Liver (tissue), 8 donors: ENCODE measurements at regions not wholly inside any gene's neighbourhood (a gene's known extent, or its start where the extent isn't known, plus 50 kb on each side); places are given as distances from the start of the nearest gene placed in this dataset.
"Not testable (repeated sequence)": the region's sequence is repeated elsewhere in the genome, so short reads cannot be mapped to it uniquely, and the experiment has no call there.

ENCODE experiments used
- DNase-seq: peaks from one replicate; pipeline ENCODE4 v3.0.0-alpha.2; 2017; ENCODE audit warnings: low spot score
- H3K27ac ChIP-seq, 2 donors: one replicate each; pipeline ENCODE4 v1.7.0; 2013; ENCODE audit warnings: inconsistent platforms in 2 of 2, low read length in 2 of 2, control low read depth in 1 of 2, low read depth in 1 of 2, mild to moderate bottlenecking in 1 of 2
- H3K27me3 ChIP-seq, 4 donors: one replicate each; pipeline versions ENCODE4 v1.6.1 to v1.7.0; 2013; ENCODE audit warnings: low read length in 3 of 4, inconsistent platforms in 1 of 4, mild to moderate bottlenecking in 1 of 4, moderate library complexity in 1 of 4; ENCODE audit not compliant: control insufficient read depth in 4 of 4, insufficient read depth in 4 of 4
- H3K36me3 ChIP-seq, 4 donors: one replicate each; pipeline versions ENCODE4 v1.6.1 to v1.7.0; 2013; ENCODE audit warnings: low read length in 3 of 4, mild to moderate bottlenecking in 3 of 4, low read depth in 1 of 4, moderate library complexity in 1 of 4; ENCODE audit not compliant: control insufficient read depth in 4 of 4, insufficient read depth in 3 of 4
- H3K4me1 ChIP-seq, 4 donors: one replicate each; pipeline versions ENCODE4 v1.6.1 to v1.7.0; 2013; ENCODE audit warnings: low read length in 3 of 4, mild to moderate bottlenecking in 3 of 4, moderate library complexity in 1 of 4; ENCODE audit not compliant: control insufficient read depth in 4 of 4, insufficient read depth in 4 of 4
- H3K4me3 ChIP-seq, 3 donors: one replicate each; pipeline versions ENCODE4 v1.6.1 to v1.7.0; 2013; ENCODE audit warnings: low read length in 3 of 3, control low read depth in 1 of 3, low read depth in 1 of 3, mild to moderate bottlenecking in 1 of 3
- H3K9ac ChIP-seq, 2 donors: one replicate each; pipeline ENCODE4 v1.7.0; 2013; ENCODE audit warnings: low read length in 2 of 2, mild to moderate bottlenecking in 2 of 2, moderate library complexity in 2 of 2, control low read depth in 1 of 2, low read depth in 1 of 2
- H3K9me3 ChIP-seq, 4 donors: one replicate each; pipeline versions ENCODE4 v1.6.1 to v1.7.0; 2013; ENCODE audit warnings: low read length in 3 of 4; ENCODE audit not compliant: control insufficient read depth in 4 of 4
- EGR1 ChIP-seq, 2 donors: IDR thresholded peaks; 2 replicates each; pipeline ENCODE4 v1.6.1; 2016 to 2018; ENCODE audit warnings: antibody characterized with exemption in 2 of 2, low read depth in 2 of 2
- FOXA2 ChIP-seq: IDR thresholded peaks from 2 replicates; pipeline ENCODE4 v1.6.1; 2016; ENCODE audit warnings: antibody characterized with exemption
- GABPA ChIP-seq, 2 donors: IDR thresholded peaks in 1 of 2; conservative IDR thresholded peaks in 1 of 2; 2 replicates each; pipeline ENCODE4 v1.6.1; 2016; ENCODE audit warnings: antibody characterized with exemption in 2 of 2, mild to moderate bottlenecking in 1 of 2, moderate library complexity in 1 of 2
- HNF4A ChIP-seq, 2 donors: conservative IDR thresholded peaks; 2 replicates each; pipeline ENCODE4 v1.6.1; 2016; ENCODE audit warnings: antibody characterized with exemption in 2 of 2, mild to moderate bottlenecking in 2 of 2
- HNF4G ChIP-seq: IDR thresholded peaks from 2 replicates; pipeline ENCODE4 v1.6.1; 2016; ENCODE audit warnings: antibody characterized with exemption
- JUND ChIP-seq, 2 donors: IDR thresholded peaks; 2 replicates each; pipeline ENCODE4 v1.6.1; 2016; ENCODE audit warnings: antibody characterized with exemption in 2 of 2
- RAD21 ChIP-seq, 2 donors: IDR thresholded peaks; 2 replicates each; pipeline ENCODE4 v1.6.1; 2016; ENCODE audit warnings: antibody characterized with exemption in 2 of 2, mild to moderate bottlenecking in 2 of 2
- RXRA ChIP-seq, 2 donors: IDR thresholded peaks; 2 replicates each; pipeline ENCODE4 v1.6.1; 2017 to 2018; ENCODE audit warnings: antibody characterized with exemption in 2 of 2, mild to moderate bottlenecking in 1 of 2
- TAF1 ChIP-seq: conservative IDR thresholded peaks from 2 replicates; pipeline ENCODE4 v1.6.1; 2016; ENCODE audit warnings: antibody characterized with exemption, mild to moderate bottlenecking
- YY1 ChIP-seq: IDR thresholded peaks from 2 replicates; pipeline ENCODE4 v1.6.1; 2016; ENCODE audit warnings: antibody characterized with exemption, mild to moderate bottlenecking
- ZBTB33 ChIP-seq: IDR thresholded peaks from 2 replicates; pipeline ENCODE4 v1.6.1; 2016; ENCODE audit warnings: antibody characterized with exemption
- WGBS: extraction: QIAGEN DNeasy Blood & Tissue Kit; methylation state at CpG from one replicate; pipeline ENCODE4 v1.1.7; 2013; 5-methylcytosine and 5-hydroxymethylcytosine counted together
- TF ChIP-seq, protein P1 (sequence below): IDR thresholded peaks from 2 replicates; pipeline ENCODE4 v1.6.1; 2016; ENCODE audit warnings: antibody characterized with exemption
- TF ChIP-seq, protein P2 (sequence below): fragments of 150-350 bp; IDR thresholded peaks from 2 replicates; pipeline ENCODE4 v1.5.1; 2017; ENCODE audit warnings: improper control_type of control experiment, low read depth, low read length; ENCODE audit not compliant: missing input control
- donor health status: healthy.
- donor health status: healthy.
- donor health status: healthy.
- donor health status: healthy.
- donor health status: healthy.

GRCh38 chr6:67909354-67909753, 725.7 kb upstream of the ADGRB3 start:
- no peak for DNase-seq

DNA sequence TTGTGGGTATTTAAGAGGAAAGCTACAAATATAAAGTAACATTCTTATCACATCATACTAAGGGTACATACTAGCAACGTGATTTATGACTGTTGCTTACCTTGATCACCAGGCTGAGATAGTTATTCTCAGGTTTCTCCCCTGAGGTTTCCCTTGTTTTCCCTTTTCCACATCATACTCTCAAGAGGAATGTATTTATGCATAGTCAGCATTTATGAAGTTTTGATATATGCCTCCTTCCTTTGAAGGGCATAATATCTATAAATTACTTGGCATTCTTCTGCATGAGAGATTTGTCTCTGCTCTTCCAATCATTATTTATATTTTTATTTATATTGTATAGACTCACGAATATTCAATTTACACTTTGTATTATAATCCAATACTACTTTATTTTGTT, 726.7 kb upstream of the ADGRB3 start:
- TF ChIP-seq, protein P1, sequence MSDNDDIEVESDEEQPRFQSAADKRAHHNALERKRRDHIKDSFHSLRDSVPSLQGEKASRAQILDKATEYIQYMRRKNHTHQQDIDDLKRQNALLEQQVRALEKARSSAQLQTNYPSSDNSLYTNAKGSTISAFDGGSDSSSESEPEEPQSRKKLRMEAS = no peak
- no peak for TF ChIP-seq RAD21 (IDR thresholded peaks at IDR 0.05)
- no peak for TF ChIP-seq JUND (IDR thresholded peaks at IDR 0.05)
- TF ChIP-seq GABPA (IDR thresholded peaks at IDR 0.05 in 1 of 2, conservative IDR thresholded peaks at IDR 0.05 in 1 of 2) = no peak
- TF ChIP-seq TAF1 = no peak
- no peak for TF ChIP-seq YY1
- TF ChIP-seq, protein P2, sequence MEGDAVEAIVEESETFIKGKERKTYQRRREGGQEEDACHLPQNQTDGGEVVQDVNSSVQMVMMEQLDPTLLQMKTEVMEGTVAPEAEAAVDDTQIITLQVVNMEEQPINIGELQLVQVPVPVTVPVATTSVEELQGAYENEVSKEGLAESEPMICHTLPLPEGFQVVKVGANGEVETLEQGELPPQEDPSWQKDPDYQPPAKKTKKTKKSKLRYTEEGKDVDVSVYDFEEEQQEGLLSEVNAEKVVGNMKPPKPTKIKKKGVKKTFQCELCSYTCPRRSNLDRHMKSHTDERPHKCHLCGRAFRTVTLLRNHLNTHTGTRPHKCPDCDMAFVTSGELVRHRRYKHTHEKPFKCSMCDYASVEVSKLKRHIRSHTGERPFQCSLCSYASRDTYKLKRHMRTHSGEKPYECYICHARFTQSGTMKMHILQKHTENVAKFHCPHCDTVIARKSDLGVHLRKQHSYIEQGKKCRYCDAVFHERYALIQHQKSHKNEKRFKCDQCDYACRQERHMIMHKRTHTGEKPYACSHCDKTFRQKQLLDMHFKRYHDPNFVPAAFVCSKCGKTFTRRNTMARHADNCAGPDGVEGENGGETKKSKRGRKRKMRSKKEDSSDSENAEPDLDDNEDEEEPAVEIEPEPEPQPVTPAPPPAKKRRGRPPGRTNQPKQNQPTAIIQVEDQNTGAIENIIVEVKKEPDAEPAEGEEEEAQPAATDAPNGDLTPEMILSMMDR = no peak
- TF ChIP-seq HNF4G = no peak
- no peak for TF ChIP-seq FOXA2
- TF ChIP-seq RXRA (IDR thresholded peaks at IDR 0.05) = no peak
- H3K36me3 ChIP-seq = no peaks in the 10 kb centered on the region
- no peaks in the 10 kb centered on the region for H3K4me1 ChIP-seq
- H3K27me3 ChIP-seq = no peaks in the 10 kb centered on the region
- WGBS = 54% methylated on average over 2 of the region's 2 CpGs
- H3K4me3 ChIP-seq = no peak overlapping the region
- H3K27ac ChIP-seq = no peak overlapping the region
- DNase-seq = no peak
- no peak overlapping the region for H3K9ac ChIP-seq
- no peaks in the 10 kb centered on the region for H3K9me3 ChIP-seq

More at GRCh38 chr6:67909354-67909753, 725.7 kb upstream of the ADGRB3 start:
- Histone ChIP-seq H3K4me3 (no peak overlapping the region), H3K27ac (no peak overlapping the region), H3K9ac (no peak overlapping the region), H3K4me1 (no peaks in the 10 kb centered on the region), H3K9me3 (no peaks in the 10 kb centered on the region), H3K27me3 (no peaks in the 10 kb centered on the region), H3K36me3 (no peaks in the 10 kb centered on the region)
- TF ChIP-seq, protein P2 = no peak
- TF ChIP-seq HNF4A (conservative IDR thresholded peaks at IDR 0.05) = no peak
- 73% methylated on average over 2 of the region's 2 CpGs for WGBS

DNA sequence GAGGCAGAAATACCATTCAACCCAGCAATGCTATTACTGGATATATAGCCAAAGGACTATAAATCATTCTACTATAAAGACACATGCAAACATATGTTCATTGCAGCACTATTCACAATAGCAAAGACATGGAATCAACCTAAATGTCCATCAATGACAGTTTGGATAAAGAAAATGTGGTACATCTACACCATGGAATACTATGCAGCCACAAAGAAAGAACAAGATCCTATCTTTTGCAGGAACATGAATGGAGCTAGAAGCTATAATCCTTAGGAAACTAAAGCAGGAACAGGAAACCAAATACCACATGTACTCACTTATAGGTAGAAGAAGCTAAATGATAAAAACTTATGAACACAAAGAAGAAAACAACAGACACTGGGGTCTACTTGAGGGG, 730.3 kb upstream of the ADGRB3 start:
- H3K9me3 ChIP-seq, H3K27ac ChIP-seq, H3K9ac ChIP-seq, H3K36me3 ChIP-seq, H3K4me3 ChIP-seq, H3K27me3 ChIP-seq, DNase-seq, H3K4me1 ChIP-seq: not testable (repeated sequence)

GRCh38 chr6:67898875-67899274, 736.2 kb upstream of the ADGRB3 start:
- no peak for DNase-seq
- no peak overlapping the region for H3K27ac ChIP-seq
- H3K9me3 ChIP-seq = no peaks in the 10 kb centered on the region
- WGBS = 47% methylated on average over 1 of the region's 1 CpG
- no peak overlapping the region for H3K4me3 ChIP-seq
- H3K27me3 ChIP-seq = no peaks in the 10 kb centered on the region
- no peaks in the 10 kb centered on the region for H3K36me3 ChIP-seq
- no peak overlapping the region for H3K9ac ChIP-seq
- no peaks in the 10 kb centered on the region for H3K4me1 ChIP-seq
- TF ChIP-seq, protein P2 = no peak
- TF ChIP-seq EGR1 (IDR thresholded peaks at IDR 0.05; ENCODE audit: low read depth in 2 of 2) (no peak), ZBTB33 (no peak), RAD21 (IDR thresholded peaks at IDR 0.05) (no peak), TAF1 (no peak)
